Epithelial cell of esophagus (primary cell): ENCODE measurements at regions not wholly inside any gene's neighbourhood (a gene's known extent, or its start where the extent isn't known, plus 50 kb on each side); places are given as distances from the start of the nearest gene placed in this dataset.

Source experiments
- DNase-seq: peaks from one replicate; pipeline ENCODE4 v3.0.0; 2010; ENCODE audit warnings: low read depth
- H3K4me3 ChIP-seq: 2 replicates; pipeline ENCODE4 v1.5.1; 2011; ENCODE audit warnings: mild to moderate bottlenecking, low read length, control low read depth
- TF ChIP-seq, protein P1 (sequence below): IDR thresholded peaks from 2 replicates; pipeline ENCODE4 v1.5.1; 2011; ENCODE audit warnings: low read depth, mild to moderate bottlenecking, low read length, control low read depth, inconsistent platforms; ENCODE audit not compliant: insufficient read depth; ENCODE audit errors: missing control alignments

- no peak for DNase-seq
- no peak overlapping the region for H3K4me3 ChIP-seq
- TF ChIP-seq, protein P1, sequence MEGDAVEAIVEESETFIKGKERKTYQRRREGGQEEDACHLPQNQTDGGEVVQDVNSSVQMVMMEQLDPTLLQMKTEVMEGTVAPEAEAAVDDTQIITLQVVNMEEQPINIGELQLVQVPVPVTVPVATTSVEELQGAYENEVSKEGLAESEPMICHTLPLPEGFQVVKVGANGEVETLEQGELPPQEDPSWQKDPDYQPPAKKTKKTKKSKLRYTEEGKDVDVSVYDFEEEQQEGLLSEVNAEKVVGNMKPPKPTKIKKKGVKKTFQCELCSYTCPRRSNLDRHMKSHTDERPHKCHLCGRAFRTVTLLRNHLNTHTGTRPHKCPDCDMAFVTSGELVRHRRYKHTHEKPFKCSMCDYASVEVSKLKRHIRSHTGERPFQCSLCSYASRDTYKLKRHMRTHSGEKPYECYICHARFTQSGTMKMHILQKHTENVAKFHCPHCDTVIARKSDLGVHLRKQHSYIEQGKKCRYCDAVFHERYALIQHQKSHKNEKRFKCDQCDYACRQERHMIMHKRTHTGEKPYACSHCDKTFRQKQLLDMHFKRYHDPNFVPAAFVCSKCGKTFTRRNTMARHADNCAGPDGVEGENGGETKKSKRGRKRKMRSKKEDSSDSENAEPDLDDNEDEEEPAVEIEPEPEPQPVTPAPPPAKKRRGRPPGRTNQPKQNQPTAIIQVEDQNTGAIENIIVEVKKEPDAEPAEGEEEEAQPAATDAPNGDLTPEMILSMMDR, result no peak
Measured at GRCh38 chr3:193779933-193780332, 186.9 kb downstream of the OPA1 start.

DNA sequence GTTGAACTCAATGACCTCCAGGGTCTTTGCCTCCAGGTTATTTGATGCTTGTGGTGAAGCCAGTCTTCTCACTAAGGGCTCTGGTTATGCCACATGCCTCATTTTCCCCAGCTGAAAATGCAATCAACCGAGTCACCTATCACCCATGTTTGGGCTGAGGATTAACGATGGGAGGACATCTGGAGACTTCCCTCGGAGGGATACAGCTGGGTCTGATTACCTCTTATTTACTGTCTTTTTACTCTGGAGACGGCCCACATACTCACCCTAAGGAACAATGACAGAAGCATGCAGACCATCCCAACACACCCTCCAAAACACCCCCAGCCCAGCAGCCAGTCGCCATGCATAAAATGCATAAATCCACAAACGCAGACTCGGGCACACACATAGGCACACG is 187.4 kb downstream of the OPA1 start:
- H3K4me3 ChIP-seq, result no peak overlapping the region
- no peak for DNase-seq
- TF ChIP-seq, protein P1, result no peak

GRCh38 chr3:193780810-193781478 is 187.9 kb downstream of the OPA1 start:
- TF ChIP-seq, protein P1, result peak; percentile 93
- DNase-seq, result peak; percentile 85
- H3K4me3 ChIP-seq, result no peak overlapping the region

DNA sequence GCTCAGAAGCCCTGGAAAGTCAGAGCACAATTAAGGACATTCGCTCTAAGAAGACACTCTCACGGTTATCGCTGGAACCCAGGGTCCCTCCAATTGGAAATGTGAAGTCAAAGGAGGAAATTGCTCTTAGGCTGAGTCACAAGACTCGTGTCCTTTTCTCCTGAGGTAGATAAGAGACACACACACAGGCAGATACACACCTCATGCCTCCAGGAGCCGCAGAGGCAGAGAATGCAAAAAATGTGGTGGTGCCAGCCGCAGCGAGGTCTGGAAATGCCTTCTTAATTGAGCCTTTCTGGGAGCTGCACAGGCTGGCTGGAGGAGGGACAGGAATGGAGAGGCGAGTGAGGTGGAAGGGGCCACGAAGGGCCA is 189.3 kb downstream of the OPA1 start:
- DNase-seq, result peak; percentile 87
- TF ChIP-seq, protein P1, result peak; percentile 37
- H3K4me3 ChIP-seq, result no peak overlapping the region

DNA sequence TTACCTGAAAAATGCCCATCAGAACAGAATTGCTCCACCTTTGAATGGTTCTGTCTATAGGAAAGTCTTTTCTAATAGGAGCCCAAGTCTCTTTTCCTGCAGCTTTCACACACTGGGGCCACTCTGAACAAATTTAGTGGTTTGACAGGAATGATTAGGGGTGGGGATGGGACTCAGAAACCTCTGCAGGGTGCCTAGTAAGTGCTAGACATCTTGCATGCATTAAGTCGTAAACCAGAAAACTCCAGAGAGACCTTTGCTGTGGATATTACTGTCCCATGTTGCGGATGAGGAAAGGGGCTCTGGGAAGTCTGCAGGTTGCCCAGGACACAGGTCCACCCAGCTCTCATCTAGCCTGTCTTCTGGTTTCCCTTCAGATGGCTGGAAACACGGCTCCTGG is 189.7 kb downstream of the OPA1 start:
- DNase-seq, result no peak
- no peak overlapping the region for H3K4me3 ChIP-seq
- TF ChIP-seq, protein P1, result no peak

DNA sequence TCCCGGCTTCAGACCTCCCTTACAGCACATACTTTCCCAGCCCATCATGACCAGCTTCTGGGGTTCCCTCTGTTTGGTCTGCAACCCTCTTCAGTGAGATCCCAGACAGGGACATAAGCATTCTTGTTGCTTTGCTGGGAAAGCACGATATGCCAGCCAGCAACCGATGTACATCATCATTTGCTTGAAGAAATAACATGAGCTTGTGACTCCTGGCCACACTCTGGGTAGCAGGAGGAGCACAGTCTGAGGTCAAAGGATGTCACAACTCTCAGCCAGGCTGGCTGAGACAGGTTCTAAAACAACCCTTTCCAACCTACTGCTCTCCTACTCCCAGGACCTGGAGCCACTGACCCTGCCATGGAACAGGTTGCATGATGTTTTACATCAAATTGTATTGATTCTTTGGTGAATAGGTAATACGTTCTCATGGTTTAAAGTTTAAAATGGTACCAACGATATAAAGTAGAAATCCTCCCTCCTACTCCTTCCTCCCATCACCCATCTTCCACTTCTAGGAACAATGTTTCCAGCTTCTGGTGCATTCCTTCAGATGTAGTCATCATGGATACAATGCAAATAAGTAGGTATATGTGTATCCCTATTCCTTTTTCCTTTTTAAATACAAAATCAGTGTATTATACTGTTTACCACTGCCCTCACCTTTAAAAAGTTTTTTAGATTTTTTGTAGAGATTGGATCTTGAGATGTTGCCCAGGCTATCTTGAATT is 190.3 kb downstream of the OPA1 start:
- TF ChIP-seq, protein P1, result no peak
- DNase-seq, result peak; percentile 50
- no peak overlapping the region for H3K4me3 ChIP-seq
